GM18858 (cell line): ENCODE measurements at regions not wholly inside any gene's neighbourhood (a gene's known extent, or its start where the extent isn't known, plus 50 kb on each side); places are given as distances from the start of the nearest gene placed in this dataset.

Source experiments
- ATAC-seq: cut with Tn5 transposase; IDR thresholded peaks from one replicate; pipeline ENCODE4 v1.9.1; 2021; ENCODE audit not compliant: unreplicated experiment

GRCh38 chr10:92789786-92790185 lies 58.5 kb upstream of the EXOC6 start:
- no peak for ATAC-seq

GRCh38 chr10:92790440-92790839 lies 57.9 kb upstream of the EXOC6 start:
- no peak for ATAC-seq

GRCh38 chr10:92792661-92793060 lies 55.7 kb upstream of the EXOC6 start:
- ATAC-seq, result no peak
